Activated CD8-positive, alpha-beta memory T cell treated with anti-CD3 and anti-CD28 coated beads for 36 hours (primary cell): ENCODE measurements at regions not wholly inside any gene's neighbourhood (a gene's known extent, or its start where the extent isn't known, plus 50 kb on each side); places are given as distances from the start of the nearest gene placed in this dataset.
"Not testable (repeated sequence)": the region's sequence is repeated elsewhere in the genome, so short reads cannot be mapped to it uniquely, and the experiment has no call there.

ENCODE experiments used
- CTCF ChIA-PET: fragments of 350-600 bp; sonication (Branson Sonifier 250); formaldehyde crosslinking; loops from one replicate; lab custom pipeline; 2021; ENCODE audit warnings: antibody characterized with exemption; lab: Charles Lee
- POLR2A ChIA-PET: fragments of 350-600 bp; sonication (Branson Sonifier 250); formaldehyde crosslinking; loops from one replicate; lab custom pipeline; 2021; ENCODE audit warnings: antibody characterized with exemption; lab: Charles Lee

- CTCF ChIA-PET: no interaction called here
- POLR2A ChIA-PET: no interaction called here
Measured at GRCh38 chr13:50524560-50524959, 318.9 kb downstream of the DLEU7 start.

DNA sequence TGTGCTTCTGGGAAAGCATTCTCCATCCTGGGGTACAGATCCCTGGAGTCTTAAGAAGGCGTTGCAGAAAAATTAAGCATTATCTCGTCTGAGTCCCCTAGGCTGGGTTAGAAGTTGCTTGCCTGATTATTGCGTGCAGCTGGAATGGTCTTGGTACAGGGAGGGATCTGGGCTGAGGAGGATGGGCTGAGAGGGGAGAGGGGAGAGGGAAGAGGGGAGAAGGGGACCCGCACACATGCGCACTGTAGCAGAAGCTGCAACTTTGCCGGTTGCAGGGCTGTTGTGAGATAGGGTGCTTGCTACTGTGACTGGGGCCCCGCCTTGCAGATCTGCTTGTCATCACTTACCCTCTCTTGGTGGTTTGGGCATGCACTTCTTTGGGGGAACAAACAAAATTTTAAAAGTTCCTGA, 316.8 kb downstream of the DLEU7 start:
- POLR2A ChIA-PET: no interaction called here
- CTCF ChIA-PET: no interaction called here

- ChIA-PET CTCF (no interaction called here), POLR2A (no interaction called here)
Measured at GRCh38 chr13:50527188-50527587, 316.3 kb downstream of the DLEU7 start.

- ChIA-PET CTCF (interaction anchor here (1.6 kb wide), 1 partner anchor 551 kb away, joined by 7 read pairs; no protein-coding TSS in a partner anchor), POLR2A (no interaction called here)
Measured at GRCh38 chr13:50527612-50528509, 315.6 kb downstream of the DLEU7 start.

GRCh38 chr13:50529154-50529882, 314.2 kb downstream of the DLEU7 start:
- ChIA-PET CTCF (interaction anchor here (1.6 kb wide), 1 partner anchor 553 kb away, joined by 7 read pairs; no protein-coding TSS in a partner anchor), POLR2A (no interaction called here)

- ChIA-PET POLR2A (no interaction called here), CTCF (no interaction called here)
Measured at GRCh38 chr13:50531917-50532899, 311.3 kb downstream of the DLEU7 start.

DNA sequence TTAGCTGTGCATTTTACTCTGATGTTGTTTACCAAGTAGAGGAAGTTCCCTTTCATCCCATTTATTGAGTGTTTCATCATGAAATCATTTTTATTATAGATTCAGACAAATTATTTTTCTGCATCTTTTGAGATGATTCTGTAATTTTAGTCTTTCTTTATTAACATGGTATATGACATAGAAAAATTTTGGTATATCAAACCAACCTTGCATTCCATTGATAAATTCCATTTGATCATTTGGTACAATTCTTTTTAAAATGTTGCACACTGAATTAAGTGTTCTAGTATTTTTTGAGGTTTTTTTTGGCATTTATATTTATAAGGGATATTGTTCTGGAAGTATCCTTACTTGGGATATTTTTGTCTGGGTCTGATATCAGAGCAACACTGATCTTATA, 308.4 kb downstream of the DLEU7 start:
- POLR2A ChIA-PET: no interaction called here

GRCh38 chr13:50537029-50537428, 306.5 kb downstream of the DLEU7 start:
- ChIA-PET CTCF (no interaction called here), POLR2A (no interaction called here)

More for the DNA sequence above, 308.4 kb downstream of the DLEU7 start:
- CTCF ChIA-PET: no interaction called here

DNA sequence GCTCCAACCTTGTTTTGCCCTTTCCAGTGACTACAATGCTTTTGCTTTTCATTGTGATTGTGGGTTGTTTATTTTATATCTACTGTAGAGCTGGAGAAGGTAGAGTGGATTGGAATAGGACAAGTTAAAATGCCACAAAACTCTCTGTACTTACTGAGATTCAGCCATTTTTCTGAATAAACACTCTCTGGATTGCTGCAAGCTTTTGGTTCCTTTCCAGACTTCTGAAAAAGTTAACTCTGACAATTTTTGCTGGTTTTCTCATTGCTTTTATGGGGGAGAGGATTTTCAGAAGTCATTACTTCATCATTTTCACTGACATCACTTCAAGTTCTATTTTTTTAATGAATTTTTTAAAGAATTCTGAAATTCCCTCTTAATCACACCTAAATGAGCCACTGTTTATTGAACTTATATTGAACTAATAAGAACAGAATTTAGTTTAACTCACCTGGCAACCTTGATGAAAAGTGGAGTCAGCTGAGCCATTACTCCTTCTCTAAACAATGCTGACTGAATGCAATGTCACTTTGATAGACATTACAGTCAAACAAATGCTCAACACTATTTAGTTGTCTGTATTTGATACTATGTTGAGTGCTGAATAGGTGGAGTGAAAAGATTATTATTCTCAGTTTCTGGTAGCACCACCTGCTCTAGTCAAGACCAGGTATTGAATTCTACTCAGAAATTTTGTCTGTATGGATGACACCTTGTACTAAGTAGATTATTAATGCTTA, 303.5 kb downstream of the DLEU7 start:
- ChIA-PET POLR2A (no interaction called here), CTCF (interaction anchor here (1.6 kb wide), 1 partner anchor 9 kb away, joined by 4 read pairs; no protein-coding TSS in a partner anchor)

GRCh38 chr13:50543141-50543540, 300.4 kb downstream of the DLEU7 start:
- CTCF ChIA-PET: no interaction called here

GRCh38 chr13:50543782-50544181, 299.7 kb downstream of the DLEU7 start:
- ChIA-PET CTCF (no interaction called here), POLR2A (no interaction called here)

More at GRCh38 chr13:50543141-50543540, 300.4 kb downstream of the DLEU7 start:
- POLR2A ChIA-PET: no interaction called here

DNA sequence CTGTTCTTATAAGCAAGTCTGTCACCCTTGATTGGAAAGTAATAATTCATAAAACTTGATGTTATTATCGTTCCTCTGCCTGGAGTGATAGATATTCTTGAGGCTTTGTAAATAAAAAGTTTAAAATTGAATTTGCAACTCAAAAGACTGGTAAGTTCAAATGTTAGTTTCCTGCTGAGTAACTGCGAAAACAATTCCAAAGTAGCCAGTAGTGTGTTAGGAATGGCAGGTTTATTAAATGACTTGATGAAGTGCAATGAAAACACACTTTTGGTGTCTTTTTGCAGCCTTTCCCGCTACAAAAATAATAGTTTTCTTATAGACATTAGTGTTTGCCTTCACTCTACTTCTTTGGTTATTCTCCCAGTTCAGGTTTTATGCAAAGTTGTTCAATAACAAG, 299.3 kb downstream of the DLEU7 start:
- POLR2A ChIA-PET: no interaction called here
- CTCF ChIA-PET: no interaction called here

GRCh38 chr13:50547175-50547574, 296.3 kb downstream of the DLEU7 start:
- POLR2A ChIA-PET, CTCF ChIA-PET: not testable (repeated sequence)

- ChIA-PET CTCF (no interaction called here), POLR2A (no interaction called here)
Measured at GRCh38 chr13:50548586-50548985, 294.9 kb downstream of the DLEU7 start.

DNA sequence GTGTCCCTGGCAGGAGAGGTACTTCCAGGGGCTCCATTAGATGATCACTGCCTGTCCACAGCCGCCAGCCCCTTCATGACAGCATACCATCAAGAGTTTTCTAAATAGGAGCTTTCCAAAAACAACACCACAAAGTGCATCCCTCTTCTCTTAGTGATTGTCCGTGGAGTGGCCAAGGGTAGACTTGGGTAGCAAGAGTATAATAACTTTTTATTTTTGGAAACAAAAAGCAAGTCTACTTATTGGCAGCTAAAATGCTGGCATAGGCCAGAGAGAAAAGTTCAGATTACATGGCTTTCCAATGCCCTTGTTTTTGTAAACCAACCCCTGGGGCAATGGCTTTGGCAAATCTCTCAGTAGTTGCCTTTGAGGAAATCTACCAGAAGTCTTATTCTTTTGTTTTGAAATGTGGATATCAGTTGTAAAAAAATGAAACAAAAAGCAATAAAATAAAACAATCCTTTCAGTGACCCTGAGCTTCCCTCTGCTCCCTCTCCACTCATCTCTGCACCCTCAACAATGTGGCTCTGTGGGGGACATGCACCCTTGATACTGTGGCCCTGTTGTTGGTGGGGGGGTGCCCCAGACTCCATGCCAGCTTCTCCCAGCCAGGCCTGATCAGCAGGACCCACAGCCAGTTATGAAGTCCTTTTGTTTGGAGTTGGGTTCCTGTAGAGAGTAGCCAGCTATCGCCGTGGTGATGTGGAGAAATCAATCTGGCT, 294.1 kb downstream of the DLEU7 start:
- POLR2A ChIA-PET: no interaction called here
- CTCF ChIA-PET: interaction anchor here (0.6 kb wide), 1 partner anchor 10 kb away, joined by 4 read pairs; no protein-coding TSS in a partner anchor

- ChIA-PET POLR2A (no interaction called here), CTCF (no interaction called here)
Measured at GRCh38 chr13:50550151-50550550, 293.3 kb downstream of the DLEU7 start.

DNA sequence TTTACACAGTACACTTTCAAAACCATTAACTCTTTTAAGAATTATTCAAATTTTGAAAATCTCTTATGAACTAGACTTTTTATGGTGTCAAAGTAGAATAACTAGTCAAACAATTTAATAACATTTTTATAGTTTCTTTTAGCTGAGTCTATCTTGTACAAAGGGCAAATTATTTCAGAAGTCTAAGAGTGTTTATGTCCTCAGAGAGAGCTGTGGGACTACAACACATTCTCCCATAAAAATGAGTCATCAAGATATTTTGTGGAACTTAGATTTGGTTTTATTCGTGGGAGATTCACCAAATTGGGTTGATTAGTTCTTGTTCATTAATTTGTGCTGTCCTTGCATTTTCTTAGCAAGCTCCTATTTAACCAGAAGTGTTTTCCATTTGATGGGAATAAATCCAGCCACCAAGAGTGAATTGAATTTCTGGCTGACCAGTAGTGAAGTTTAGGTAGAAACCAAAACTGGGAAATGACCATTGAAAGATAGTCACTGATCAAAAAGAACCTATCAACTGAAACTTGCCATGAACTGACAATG, 291.0 kb downstream of the DLEU7 start:
- POLR2A ChIA-PET: no interaction called here
- CTCF ChIA-PET: no interaction called here

GRCh38 chr13:50561739-50562138, 281.8 kb downstream of the DLEU7 start:
- ChIA-PET CTCF (no interaction called here), POLR2A (no interaction called here)
